HEK293 (cell line): ENCODE measurements at regions not wholly inside any gene's neighbourhood (a gene's known extent, or its start where the extent isn't known, plus 50 kb on each side); places are given as distances from the start of the nearest gene placed in this dataset.

Source experiments
- CTCF ChIA-PET: fragments of 350-600 bp; formaldehyde crosslinking; extraction: SDS; loops from one replicate; lab custom pipeline; 2021; ENCODE audit warnings: antibody characterized with exemption; lab: Yijun Ruan, JAX
- POLR2A ChIA-PET: fragments of 300-600 bp; formaldehyde crosslinking; extraction: SDS; loops from one replicate; lab custom pipeline; 2020; ENCODE audit warnings: antibody characterized with exemption, inconsistent platforms; lab: Yijun Ruan, JAX
- H3K27ac ChIP-seq: fragments of 200-500 bp; sonication (Bioruptor generic); 2 replicates; pipeline ENCODE4 v1.5.1; 2014; ENCODE audit warnings: low read depth, low read length, control low read depth, inconsistent platforms; ENCODE audit errors: extremely low read depth
- H3K36me3 ChIP-seq, 2 experiments: fragments of 200-500 bp in 1 of 2; sonication (Bioruptor generic) in 1 of 2; 1 replicate in 1 of 2; 2 replicates in 1 of 2; pipeline ENCODE4 v1.5.1; 2014 to 2017; ENCODE audit warnings: inconsistent platforms in 2 of 2, low read length in 2 of 2; ENCODE audit not compliant: control insufficient read depth in 2 of 2, insufficient read depth in 1 of 2
- H3K4me1 ChIP-seq: fragments of 200-500 bp; sonication (Bioruptor generic); 2 replicates; pipeline ENCODE4 v1.5.1; 2014; ENCODE audit warnings: mild to moderate bottlenecking, low read length, inconsistent platforms; ENCODE audit not compliant: control insufficient read depth, insufficient read depth
- H3K4me3 ChIP-seq: 2 replicates; pipeline ENCODE4 v1.5.1; 2011; ENCODE audit warnings: low read depth, mild to moderate bottlenecking, control low read depth, low read length, moderate library complexity
- H3K9me3 ChIP-seq: fragments of 200-500 bp; sonication (Bioruptor generic); 2 replicates; pipeline ENCODE4 v1.5.1; 2014; ENCODE audit warnings: low read depth, low read length, inconsistent platforms; ENCODE audit not compliant: control insufficient read depth, insufficient read depth
- BCL11A ChIP-seq: fragments of 450-650 bp; formaldehyde crosslinking; IDR thresholded peaks from 2 replicates; pipeline ENCODE4 v1.5.1; 2016; ENCODE audit warnings: low read depth, missing biosample characterization, missing genetic modification characterization
- IKZF3 ChIP-seq: fragments of 450-650 bp; IDR thresholded peaks from 2 replicates; pipeline ENCODE4 v1.5.0; 2018; ENCODE audit warnings: missing biosample characterization, mild to moderate bottlenecking, missing genetic modification characterization, moderate library complexity
- KLF7 ChIP-seq: fragments of 450-650 bp; formaldehyde crosslinking; IDR thresholded peaks from 2 replicates; pipeline ENCODE4 v1.5.1; 2016; ENCODE audit warnings: missing biosample characterization, missing genetic modification characterization, borderline replicate concordance
- PRDM1 ChIP-seq: fragments of 450-650 bp; formaldehyde crosslinking; IDR thresholded peaks from 2 replicates; pipeline ENCODE4; 2016; ENCODE audit warnings: missing biosample characterization, missing genetic modification characterization
- SCRT2 ChIP-seq: fragments of 450-650 bp; formaldehyde crosslinking; IDR thresholded peaks from 2 replicates; pipeline ENCODE4 v1.5.1; 2016; ENCODE audit warnings: missing biosample characterization, missing genetic modification characterization
- SP7 ChIP-seq: fragments of 450-650 bp; formaldehyde crosslinking; IDR thresholded peaks from 2 replicates; pipeline ENCODE4 v1.5.1; 2016; ENCODE audit warnings: missing biosample characterization, missing genetic modification characterization
- ZBTB1 ChIP-seq: fragments of 450-650 bp; formaldehyde crosslinking; IDR thresholded peaks from 2 replicates; pipeline ENCODE4 v1.5.1; 2016; ENCODE audit warnings: missing biosample characterization, missing genetic modification characterization
- ZBTB11 ChIP-seq: fragments of 450-650 bp; formaldehyde crosslinking; conservative IDR thresholded peaks from 2 replicates; pipeline ENCODE4 v1.5.1; 2016; ENCODE audit warnings: low read depth, missing biosample characterization, missing genetic modification characterization
- ZBTB26 ChIP-seq: fragments of 450-650 bp; formaldehyde crosslinking; optimal IDR thresholded peaks from 2 replicates; pipeline ENCODE3; 2016; ENCODE audit warnings: missing biosample characterization, mild to moderate bottlenecking, missing genetic modification characterization
- ZFP3 ChIP-seq: fragments of 450-650 bp; formaldehyde crosslinking; IDR thresholded peaks from 2 replicates; pipeline ENCODE4 v1.5.1; 2016; ENCODE audit warnings: low read depth, missing biosample characterization, missing genetic modification characterization
- ZNF18 ChIP-seq: fragments of 450-650 bp; formaldehyde crosslinking; IDR thresholded peaks from 2 replicates; pipeline ENCODE4 v1.5.1; 2016; ENCODE audit warnings: missing biosample characterization, missing genetic modification characterization
- ZNF211 ChIP-seq: fragments of 450-650 bp; formaldehyde crosslinking; IDR thresholded peaks from 2 replicates; pipeline ENCODE4 v1.5.1; 2016; ENCODE audit warnings: low read depth, missing biosample characterization, missing genetic modification characterization
- ZNF221 ChIP-seq: fragments of 450-650 bp; formaldehyde crosslinking; IDR thresholded peaks from 2 replicates; pipeline ENCODE4 v1.5.1; 2017; ENCODE audit warnings: missing biosample characterization, missing genetic modification characterization, borderline replicate concordance
- ZNF223 ChIP-seq: fragments of 450-650 bp; formaldehyde crosslinking; IDR thresholded peaks from 2 replicates; pipeline ENCODE4 v1.5.1; 2016; ENCODE audit warnings: missing biosample characterization, missing genetic modification characterization
- ZNF311 ChIP-seq: fragments of 450-650 bp; formaldehyde crosslinking; IDR thresholded peaks from 2 replicates; pipeline ENCODE4 v1.5.1; 2017; ENCODE audit warnings: missing biosample characterization, missing genetic modification characterization, borderline replicate concordance
- ZNF37A ChIP-seq: fragments of 450-650 bp; IDR thresholded peaks from 2 replicates; pipeline ENCODE4 v1.5.1; 2018; ENCODE audit warnings: missing biosample characterization, missing genetic modification characterization
- ZNF398 ChIP-seq: fragments of 450-650 bp; formaldehyde crosslinking; IDR thresholded peaks from 2 replicates; pipeline ENCODE4 v1.5.1; 2017; ENCODE audit warnings: missing biosample characterization, missing genetic modification characterization
- ZNF426 ChIP-seq: fragments of 450-650 bp; formaldehyde crosslinking; IDR thresholded peaks from 2 replicates; pipeline ENCODE4 v1.5.1; 2017; ENCODE audit warnings: missing biosample characterization, missing genetic modification characterization, mild to moderate bottlenecking, inconsistent platforms, moderate library complexity
- ZNF473 ChIP-seq: fragments of 450-650 bp; formaldehyde crosslinking; IDR thresholded peaks from 2 replicates; pipeline ENCODE4 v1.5.1; 2017; ENCODE audit warnings: missing biosample characterization, missing genetic modification characterization
- ZNF48 ChIP-seq: fragments of 450-650 bp; formaldehyde crosslinking; IDR thresholded peaks from 2 replicates; pipeline ENCODE4 v1.5.1; 2016; ENCODE audit warnings: missing biosample characterization, missing genetic modification characterization
- ZNF514 ChIP-seq: fragments of 450-650 bp; formaldehyde crosslinking; IDR thresholded peaks from 2 replicates; pipeline ENCODE4 v1.5.1; 2016; ENCODE audit warnings: missing biosample characterization, missing genetic modification characterization
- ZNF530 ChIP-seq: fragments of 450-650 bp; formaldehyde crosslinking; IDR thresholded peaks from 2 replicates; pipeline ENCODE4 v1.5.1; 2016; ENCODE audit warnings: low read depth, missing biosample characterization, missing genetic modification characterization
- ZNF544 ChIP-seq: fragments of 450-650 bp; formaldehyde crosslinking; IDR thresholded peaks from 2 replicates; pipeline ENCODE4 v1.5.0; 2017; ENCODE audit warnings: missing biosample characterization, missing genetic modification characterization
- ZNF843 ChIP-seq: fragments of 450-650 bp; formaldehyde crosslinking; IDR thresholded peaks from 2 replicates; pipeline ENCODE4 v1.5.1; 2016; ENCODE audit warnings: missing biosample characterization, missing genetic modification characterization
- ZSCAN4 ChIP-seq: fragments of 450-650 bp; formaldehyde crosslinking; IDR thresholded peaks from 2 replicates; pipeline ENCODE4 v1.5.1; 2017; ENCODE audit warnings: missing biosample characterization, missing genetic modification characterization
- ZXDB ChIP-seq: fragments of 450-650 bp; formaldehyde crosslinking; IDR thresholded peaks from 2 replicates; pipeline ENCODE4 v1.5.1; 2016; ENCODE audit warnings: missing biosample characterization, missing genetic modification characterization

GRCh38 chr1:157367870-157368269 is 184.4 kb downstream of the FCRL5 start:
- POLR2A ChIA-PET, result no interaction called here
- CTCF ChIA-PET, result no interaction called here
- Histone ChIP-seq H3K4me3 (no peak overlapping the region), H3K9me3 (no peaks in the 10 kb centered on the region), H3K4me1 (no peaks in the 10 kb centered on the region), H3K36me3 (no peaks in the 10 kb centered on the region), H3K27ac (no peak overlapping the region)
- TF ChIP-seq ZXDB (tag by site-specific recombination) (no peak), ZNF473 (tag by site-specific recombination) (no peak), ZNF221 (tag by site-specific recombination) (no peak), ZNF311 (tag by site-specific recombination) (no peak), ZBTB11 (tag by site-specific recombination) (no peak), ZNF223 (no peak), ZNF211 (no peak), ZFP3 (tag by site-specific recombination) (no peak), ZNF544 (tag by site-specific recombination) (no peak)

GRCh38 chr1:157367091-157367739 is 185.1 kb downstream of the FCRL5 start:
- no peaks in the 10 kb centered on the region for H3K9me3 ChIP-seq
- ChIA-PET POLR2A (no interaction called here), CTCF (no interaction called here)
- no peaks in the 10 kb centered on the region for H3K36me3 ChIP-seq
- H3K4me3 ChIP-seq, result no peak overlapping the region
- H3K4me1 ChIP-seq, result no peaks in the 10 kb centered on the region
- H3K27ac ChIP-seq, result no peak overlapping the region
- TF ChIP-seq ZNF48 (tag by site-specific recombination) (no peak), ZBTB1 (no peak), ZNF530 (no peak), KLF7 (tag by site-specific recombination) (no peak), SCRT2 (tag by site-specific recombination) (no peak), IKZF3 (tag by site-specific recombination) (no peak), BCL11A (no peak), ZSCAN4 (tag by site-specific recombination) (no peak), ZNF514 (tag by site-specific recombination) (no peak), ZNF843 (tag by site-specific recombination) (no peak), ZNF18 (tag by site-specific recombination) (no peak), SP7 (tag by site-specific recombination) (no peak), PRDM1 (tag by site-specific recombination) (no peak), ZNF426 (tag by site-specific recombination) (no peak), ZNF398 (tag by site-specific recombination) (no peak), ZNF37A (no peak), ZBTB26 (tag by site-specific recombination) (no peak)
